BJ (cell line): ENCODE measurements at regions not wholly inside any gene's neighbourhood (a gene's known extent, or its start where the extent isn't known, plus 50 kb on each side); places are given as distances from the start of the nearest gene placed in this dataset.

Source experiments
- CTCF ChIA-PET: fragments of 350-600 bp; formaldehyde crosslinking; extraction: SDS; loops from one replicate; lab custom pipeline; 2021; ENCODE audit warnings: antibody characterized with exemption, inconsistent platforms; lab: Yijun Ruan, JAX
- POLR2A ChIA-PET: fragments of 300-600 bp; sonication (Branson Sonifier 250); formaldehyde crosslinking; extraction: SDS; loops from one replicate; lab custom pipeline; 2021; ENCODE audit warnings: antibody characterized with exemption; lab: Charles Lee
- DNase-seq: peaks from one replicate; pipeline ENCODE4 v3.0.0-alpha.2; 2011; ENCODE audit warnings: low read depth
- H3K27me3 ChIP-seq: 2 replicates; pipeline ENCODE4 v1.6.0; 2011; ENCODE audit warnings: low read length; ENCODE audit not compliant: control insufficient read depth, insufficient read depth
- H3K36me3 ChIP-seq: 2 replicates; pipeline ENCODE4 v1.5.1; 2011; ENCODE audit warnings: low read length; ENCODE audit not compliant: control insufficient read depth, insufficient read depth
- H3K4me3 ChIP-seq: 2 replicates; pipeline ENCODE4 v1.5.1; 2011; ENCODE audit warnings: low read depth, mild to moderate bottlenecking, control low read depth, low read length
- TF ChIP-seq, protein P1 (sequence below): IDR thresholded peaks from 2 replicates; pipeline ENCODE4 v1.5.1; 2011; ENCODE audit warnings: low read depth, mild to moderate bottlenecking, control low read depth, inconsistent platforms, low read length, moderate library complexity; ENCODE audit not compliant: insufficient read depth

DNA sequence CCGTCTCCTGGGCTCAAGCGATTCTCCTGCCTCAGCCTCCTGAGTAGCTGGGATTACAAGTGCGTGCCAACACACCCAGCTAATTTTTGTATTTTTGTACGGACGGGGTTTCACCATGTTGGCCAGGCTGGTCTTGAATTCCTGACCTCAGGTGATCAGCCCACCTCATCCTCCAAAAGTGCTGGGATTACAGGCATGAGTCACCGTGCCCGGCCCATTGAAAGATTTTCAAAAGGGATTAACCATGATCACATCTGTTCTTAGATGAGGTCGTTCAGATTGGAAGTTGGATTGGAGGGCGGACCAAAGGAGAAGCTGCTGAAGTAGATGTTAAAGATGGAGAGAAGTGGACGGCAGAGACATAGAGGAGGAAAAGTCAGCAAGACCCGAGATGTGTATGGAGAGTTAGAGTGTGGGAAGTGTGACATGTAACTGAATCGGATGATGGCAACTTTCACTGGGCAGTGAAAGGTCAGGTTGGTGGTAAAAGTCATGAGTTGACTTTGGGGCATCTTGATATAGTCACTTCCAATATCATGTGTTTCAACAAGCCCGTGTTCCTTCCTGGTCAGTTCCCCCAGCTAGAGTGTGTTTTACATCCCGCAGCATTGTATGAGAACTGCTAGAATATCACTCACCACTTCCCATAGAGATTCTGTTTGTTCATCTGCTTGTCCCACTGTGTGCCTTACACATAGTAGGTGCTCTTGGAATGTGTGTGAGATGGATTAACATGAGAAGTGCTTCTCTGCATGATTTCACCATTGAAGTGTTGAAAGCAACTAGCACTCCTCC, 54.4 kb upstream of the TINAGL1 start:
- ChIA-PET CTCF (interaction anchor here (1.2 to 1.9 kb wide), 2 partner anchors 14 to 27 kb away, joined by 3 to 6 read pairs; no protein-coding TSS in a partner anchor), POLR2A (no interaction called here)
- Histone ChIP-seq H3K27me3 (peaks cover 7% of the 10 kb centered on the region), H3K4me3 (no peak overlapping the region), H3K36me3 (no peaks in the 10 kb centered on the region)
- DNase-seq, result no peak
- TF ChIP-seq, protein P1, sequence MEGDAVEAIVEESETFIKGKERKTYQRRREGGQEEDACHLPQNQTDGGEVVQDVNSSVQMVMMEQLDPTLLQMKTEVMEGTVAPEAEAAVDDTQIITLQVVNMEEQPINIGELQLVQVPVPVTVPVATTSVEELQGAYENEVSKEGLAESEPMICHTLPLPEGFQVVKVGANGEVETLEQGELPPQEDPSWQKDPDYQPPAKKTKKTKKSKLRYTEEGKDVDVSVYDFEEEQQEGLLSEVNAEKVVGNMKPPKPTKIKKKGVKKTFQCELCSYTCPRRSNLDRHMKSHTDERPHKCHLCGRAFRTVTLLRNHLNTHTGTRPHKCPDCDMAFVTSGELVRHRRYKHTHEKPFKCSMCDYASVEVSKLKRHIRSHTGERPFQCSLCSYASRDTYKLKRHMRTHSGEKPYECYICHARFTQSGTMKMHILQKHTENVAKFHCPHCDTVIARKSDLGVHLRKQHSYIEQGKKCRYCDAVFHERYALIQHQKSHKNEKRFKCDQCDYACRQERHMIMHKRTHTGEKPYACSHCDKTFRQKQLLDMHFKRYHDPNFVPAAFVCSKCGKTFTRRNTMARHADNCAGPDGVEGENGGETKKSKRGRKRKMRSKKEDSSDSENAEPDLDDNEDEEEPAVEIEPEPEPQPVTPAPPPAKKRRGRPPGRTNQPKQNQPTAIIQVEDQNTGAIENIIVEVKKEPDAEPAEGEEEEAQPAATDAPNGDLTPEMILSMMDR, result no peak

DNA sequence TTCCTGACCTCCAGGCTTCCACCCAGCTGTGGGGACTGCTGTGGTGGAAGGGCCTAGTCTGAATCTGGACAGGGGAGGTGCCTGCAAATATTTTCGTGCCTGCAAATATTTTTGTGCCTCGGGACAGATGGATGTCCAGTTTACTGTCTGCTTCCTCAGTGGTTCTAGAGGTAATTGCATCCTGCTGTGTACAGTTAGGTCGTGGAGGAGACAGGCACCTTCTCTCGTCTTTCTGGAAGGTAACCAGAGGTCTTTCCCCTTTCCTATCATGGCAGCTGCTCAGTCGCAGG, 53.8 kb upstream of the TINAGL1 start:
- no peak overlapping the region for H3K4me3 ChIP-seq
- DNase-seq, result no peak
- TF ChIP-seq, protein P1, result no peak
- ChIA-PET POLR2A (no interaction called here), CTCF (interaction anchor here (1.9 kb wide), 2 partner anchors 8 to 26 kb away, joined by 5 to 6 read pairs; no protein-coding TSS in a partner anchor)
- H3K27me3 ChIP-seq, result peaks cover 2% of the 10 kb centered on the region; the same call in 1 of the 2 replicates
- H3K36me3 ChIP-seq, result no peaks in the 10 kb centered on the region

DNA sequence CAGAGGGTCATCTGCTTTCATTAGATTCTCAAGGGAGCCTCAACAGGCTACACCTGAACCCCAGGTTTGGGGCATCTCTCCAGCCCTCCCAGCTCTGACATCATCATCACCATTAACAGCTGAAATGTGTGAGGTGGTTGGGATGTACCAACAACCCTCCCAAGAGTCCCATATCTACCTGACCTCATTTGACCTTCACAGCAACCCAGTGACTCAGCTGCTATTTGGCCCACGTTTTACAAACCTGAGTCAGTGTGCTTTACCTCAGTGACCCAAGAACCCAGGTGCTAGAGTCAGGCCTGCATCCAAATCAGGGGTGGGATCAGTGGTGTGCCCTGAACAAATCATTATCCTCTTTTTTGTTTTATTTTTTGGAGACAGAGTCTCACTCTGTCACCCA, 53.3 kb upstream of the TINAGL1 start:
- ChIA-PET POLR2A (no interaction called here), CTCF (interaction anchor here (1.6 to 1.9 kb wide), 3 partner anchors 9 to 27 kb away, joined by 4 to 6 read pairs (median 5); no protein-coding TSS in a partner anchor)
- TF ChIP-seq, protein P1, result no peak
- Histone ChIP-seq H3K4me3 (no peak overlapping the region), H3K36me3 (no peaks in the 10 kb centered on the region), H3K27me3 (peaks cover 1% of the 10 kb centered on the region; the same call in 1 of the 2 replicates)
- DNase-seq, result no peak

DNA sequence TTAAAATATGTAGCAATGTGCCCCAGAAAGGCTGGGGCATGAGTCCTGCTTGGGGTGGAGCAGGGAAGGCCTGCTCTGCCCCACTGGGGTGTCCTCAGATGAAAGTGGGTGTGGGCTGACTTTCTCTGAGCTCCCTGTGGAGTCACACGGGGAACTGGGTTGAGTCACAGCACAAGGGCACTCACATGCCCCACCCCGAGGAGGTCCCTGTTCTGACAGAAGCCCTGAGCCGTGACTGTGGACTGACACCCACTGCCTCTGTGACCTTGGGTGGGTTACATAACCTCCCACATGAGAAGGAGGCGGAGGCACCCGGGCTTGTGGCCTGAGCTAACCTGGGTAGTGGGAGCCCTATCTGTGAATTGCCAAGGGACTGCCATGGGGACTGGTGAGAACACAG, 52.5 kb upstream of the TINAGL1 start:
- no peak for DNase-seq
- CTCF ChIA-PET, result interaction anchor here (1.6 to 1.9 kb wide), 3 partner anchors 9 to 26 kb away, joined by 4 to 6 read pairs (median 5); no protein-coding TSS in a partner anchor
- Histone ChIP-seq H3K36me3 (no peaks in the 10 kb centered on the region), H3K4me3 (no peak overlapping the region), H3K27me3 (peaks cover 1% of the 10 kb centered on the region; the same call in 1 of the 2 replicates)
- POLR2A ChIA-PET, result no interaction called here
- TF ChIP-seq, protein P1, result no peak

DNA sequence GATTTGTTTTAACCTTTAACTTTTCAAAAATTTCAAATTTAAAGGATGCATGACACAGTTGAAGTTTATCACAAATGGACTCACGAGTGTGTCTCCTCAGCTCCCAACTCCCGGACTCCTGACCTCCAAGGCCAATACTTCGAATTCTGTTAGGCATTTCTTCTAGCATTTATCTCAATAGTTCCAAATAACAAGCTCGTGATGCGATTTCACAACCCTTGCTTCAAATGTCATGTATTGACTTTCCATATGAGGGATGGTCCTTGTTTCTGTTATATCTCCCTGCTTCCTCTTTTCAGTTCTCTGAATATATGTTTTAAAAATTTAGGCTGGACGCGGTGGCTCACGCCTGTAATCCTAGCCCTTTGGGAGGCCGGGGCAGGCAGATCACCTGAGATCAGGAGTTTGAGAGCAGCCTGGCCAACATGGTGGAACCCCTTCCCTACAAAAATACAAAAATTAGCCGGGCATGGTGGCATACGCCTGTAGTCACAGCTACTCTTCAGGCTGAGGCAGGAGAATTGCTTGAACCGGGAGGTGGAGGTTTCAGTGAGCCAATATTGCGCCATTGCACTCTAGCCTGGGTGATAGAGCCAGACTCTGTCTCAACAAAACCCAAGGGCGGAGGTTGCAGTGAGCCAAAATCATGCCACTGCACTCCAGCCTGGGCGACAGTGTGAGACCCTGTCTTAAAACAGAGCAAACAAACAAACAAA, 52.0 kb upstream of the TINAGL1 start:
- CTCF ChIA-PET, result interaction anchor here (1.6 to 1.9 kb wide), 3 partner anchors 10 to 26 kb away, joined by 4 to 6 read pairs (median 5); no protein-coding TSS in a partner anchor
- no peak overlapping the region for H3K4me3 ChIP-seq
- DNase-seq, result no peak
- no peaks in the 10 kb centered on the region for H3K36me3 ChIP-seq
- POLR2A ChIA-PET, result no interaction called here
- peaks cover 1% of the 10 kb centered on the region; the same call in 1 of the 2 replicates for H3K27me3 ChIP-seq
- TF ChIP-seq, protein P1, result no peak
